Fibroblast of mammary gland (primary cell): ENCODE measurements at regions not wholly inside any gene's neighbourhood (a gene's known extent, or its start where the extent isn't known, plus 50 kb on each side); places are given as distances from the start of the nearest gene placed in this dataset.

Source experiments
- DNase-seq: peaks from one replicate; pipeline ENCODE4 v3.0.0-alpha.2; 2010; ENCODE audit warnings: low read depth
- H3K4me3 ChIP-seq: 2 replicates; pipeline ENCODE4 v1.5.1; 2011; ENCODE audit warnings: low read depth, mild to moderate bottlenecking, low read length, moderate library complexity; ENCODE audit not compliant: control insufficient read depth
- TF ChIP-seq, protein P1 (sequence below): conservative IDR thresholded peaks from 2 replicates; pipeline ENCODE4 v1.5.1; 2011; ENCODE audit warnings: low read depth, low read length, inconsistent platforms; ENCODE audit not compliant: control insufficient read depth, insufficient read depth

GRCh38 chr5:39835371-39835770 lies 410.6 kb upstream of the DAB2 start:
- DNase-seq = peak; percentile 3
- TF ChIP-seq, protein P1, sequence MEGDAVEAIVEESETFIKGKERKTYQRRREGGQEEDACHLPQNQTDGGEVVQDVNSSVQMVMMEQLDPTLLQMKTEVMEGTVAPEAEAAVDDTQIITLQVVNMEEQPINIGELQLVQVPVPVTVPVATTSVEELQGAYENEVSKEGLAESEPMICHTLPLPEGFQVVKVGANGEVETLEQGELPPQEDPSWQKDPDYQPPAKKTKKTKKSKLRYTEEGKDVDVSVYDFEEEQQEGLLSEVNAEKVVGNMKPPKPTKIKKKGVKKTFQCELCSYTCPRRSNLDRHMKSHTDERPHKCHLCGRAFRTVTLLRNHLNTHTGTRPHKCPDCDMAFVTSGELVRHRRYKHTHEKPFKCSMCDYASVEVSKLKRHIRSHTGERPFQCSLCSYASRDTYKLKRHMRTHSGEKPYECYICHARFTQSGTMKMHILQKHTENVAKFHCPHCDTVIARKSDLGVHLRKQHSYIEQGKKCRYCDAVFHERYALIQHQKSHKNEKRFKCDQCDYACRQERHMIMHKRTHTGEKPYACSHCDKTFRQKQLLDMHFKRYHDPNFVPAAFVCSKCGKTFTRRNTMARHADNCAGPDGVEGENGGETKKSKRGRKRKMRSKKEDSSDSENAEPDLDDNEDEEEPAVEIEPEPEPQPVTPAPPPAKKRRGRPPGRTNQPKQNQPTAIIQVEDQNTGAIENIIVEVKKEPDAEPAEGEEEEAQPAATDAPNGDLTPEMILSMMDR = no peak
- no peak overlapping the region for H3K4me3 ChIP-seq

DNA sequence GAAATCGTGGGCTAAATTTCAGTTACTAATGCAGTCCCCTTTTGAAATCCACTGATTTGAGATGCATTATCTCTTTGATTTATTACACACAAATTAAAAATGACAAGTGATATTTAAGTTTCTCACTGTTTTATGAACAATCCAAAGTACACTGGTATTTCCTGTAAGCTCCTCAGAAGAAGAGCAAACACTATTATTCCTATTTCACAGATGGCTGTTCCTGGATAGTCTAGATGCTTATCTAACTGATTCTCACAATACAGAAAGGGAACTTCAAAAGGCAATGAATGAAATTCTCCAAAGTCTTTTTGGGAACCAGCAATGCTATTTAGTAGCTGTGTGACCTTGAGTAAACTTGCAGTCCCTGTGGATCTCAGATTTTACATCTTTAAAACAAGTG lies 404.7 kb upstream of the DAB2 start:
- no peak overlapping the region for H3K4me3 ChIP-seq
- TF ChIP-seq, protein P1 = no peak
- DNase-seq = no peak

DNA sequence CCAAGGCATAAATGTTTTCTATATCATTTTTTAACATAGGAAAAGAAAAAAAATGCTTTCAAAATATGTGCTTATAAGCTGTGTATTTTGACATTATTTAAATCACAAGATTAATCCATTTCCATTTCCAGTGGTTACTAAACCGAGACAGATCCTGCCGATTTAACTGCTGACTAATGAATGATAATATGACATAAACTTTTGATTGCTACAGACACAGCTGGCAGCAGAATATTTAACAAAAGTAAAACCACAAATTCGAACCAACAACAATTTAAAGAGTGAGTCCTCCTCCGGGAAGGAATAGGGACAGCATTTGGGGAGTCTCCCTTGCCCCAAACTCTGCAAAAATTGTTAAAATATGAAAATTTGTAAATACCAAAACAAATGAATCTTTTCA lies 401.3 kb upstream of the DAB2 start:
- TF ChIP-seq, protein P1 = no peak
- DNase-seq = peak; percentile 16
- H3K4me3 ChIP-seq = no peak overlapping the region

GRCh38 chr5:39825301-39825700 lies 400.5 kb upstream of the DAB2 start:
- no peak overlapping the region for H3K4me3 ChIP-seq
- TF ChIP-seq, protein P1 = no peak
- no peak for DNase-seq

- no peak for DNase-seq
- no peak overlapping the region for H3K4me3 ChIP-seq
- TF ChIP-seq, protein P1 = no peak
Measured at GRCh38 chr5:39822020-39822419, 397.2 kb upstream of the DAB2 start.

DNA sequence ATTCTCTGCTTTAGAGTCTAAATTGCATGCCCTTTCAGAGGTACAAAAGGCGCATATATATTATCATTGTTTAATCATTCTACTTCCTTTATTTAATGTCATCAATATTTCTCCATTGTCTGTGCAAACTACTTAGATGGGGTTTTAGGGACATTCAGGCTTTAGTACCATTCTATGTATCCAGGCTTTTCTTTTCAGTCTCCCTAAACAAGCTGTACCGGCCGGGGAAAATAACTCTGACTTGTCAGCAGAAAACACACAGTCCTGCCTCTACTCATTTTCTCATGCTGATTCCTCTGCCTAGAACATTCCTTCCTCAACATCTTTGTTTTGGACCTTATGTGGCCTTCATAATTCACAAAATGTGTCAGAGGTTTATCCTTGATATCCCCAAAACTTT lies 392.1 kb upstream of the DAB2 start:
- no peak for DNase-seq
- TF ChIP-seq, protein P1 = no peak
- H3K4me3 ChIP-seq = no peak overlapping the region

DNA sequence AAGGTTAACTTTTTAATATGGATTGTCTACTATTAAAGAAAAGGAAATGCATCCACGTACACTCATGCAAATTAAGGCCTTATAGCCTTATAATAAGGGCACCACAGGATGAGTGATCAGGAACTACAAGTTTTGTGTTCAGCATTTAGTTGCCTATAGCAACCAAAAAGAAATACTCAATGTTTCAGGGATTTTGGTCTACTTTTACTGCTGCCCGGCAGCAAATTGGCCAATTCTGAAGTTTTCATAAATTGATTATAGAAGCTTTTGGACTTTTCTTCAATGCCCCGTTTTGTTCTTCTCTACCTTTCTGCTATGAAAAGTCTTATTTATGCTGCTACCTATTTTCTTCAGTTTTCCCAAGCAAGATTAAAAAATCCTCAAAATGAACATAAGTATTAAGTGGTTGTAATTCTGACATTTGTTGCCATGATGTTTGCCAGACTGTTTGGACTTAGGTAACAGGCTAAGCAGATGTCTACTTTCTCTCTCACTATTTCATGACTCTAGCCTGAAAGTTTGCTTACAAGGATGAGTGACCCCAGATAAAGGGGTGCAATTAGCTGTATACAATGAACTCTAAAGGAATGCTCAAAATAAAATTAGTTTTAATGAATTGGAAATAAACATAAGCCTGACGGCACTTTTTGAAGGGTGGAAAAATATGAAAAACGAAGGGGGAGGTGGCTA lies 391.5 kb upstream of the DAB2 start:
- H3K4me3 ChIP-seq = no peak overlapping the region
- no peak for DNase-seq
- TF ChIP-seq, protein P1 = no peak
